GM12865 (cell line): ENCODE measurements at regions not wholly inside any gene's neighbourhood (a gene's known extent, or its start where the extent isn't known, plus 50 kb on each side); places are given as distances from the start of the nearest gene placed in this dataset.

Experiments used
- DNase-seq: peaks from one replicate; pipeline ENCODE4 v3.0.0; 2010; ENCODE audit warnings: low read depth
- H3K4me3 ChIP-seq: 2 replicates; pipeline ENCODE4 v1.5.1; 2011; ENCODE audit warnings: mild to moderate bottlenecking, low read depth, low read length, control low read depth
- TF ChIP-seq, protein P1 (sequence below): IDR thresholded peaks from 2 replicates; pipeline ENCODE4 v1.5.1; 2011; ENCODE audit warnings: low read length, control low read depth, low read depth, inconsistent platforms; ENCODE audit not compliant: insufficient read depth; ENCODE audit errors: missing control alignments

DNA sequence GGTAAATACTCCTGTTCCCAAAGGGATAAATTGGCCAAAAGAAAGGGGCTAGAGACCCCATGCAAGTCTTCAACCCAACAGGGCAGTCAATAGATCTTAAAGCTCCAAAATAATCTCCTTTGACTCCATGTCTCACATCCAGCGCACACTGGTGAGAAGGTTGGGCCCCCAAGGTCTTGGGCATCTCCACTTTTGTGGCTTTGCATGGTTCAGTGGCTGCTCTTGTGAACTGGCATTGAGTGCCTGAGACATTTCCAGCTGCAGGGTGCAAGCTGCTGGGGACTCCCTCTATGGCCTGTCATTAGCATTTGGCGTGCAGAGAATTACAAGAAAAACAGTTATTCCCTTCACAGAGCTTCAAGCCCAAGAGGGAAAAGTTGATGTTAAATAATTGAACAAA lies 224.7 kb downstream of the MTRR start:
- H3K4me3 ChIP-seq: no peak overlapping the region
- TF ChIP-seq, protein P1, sequence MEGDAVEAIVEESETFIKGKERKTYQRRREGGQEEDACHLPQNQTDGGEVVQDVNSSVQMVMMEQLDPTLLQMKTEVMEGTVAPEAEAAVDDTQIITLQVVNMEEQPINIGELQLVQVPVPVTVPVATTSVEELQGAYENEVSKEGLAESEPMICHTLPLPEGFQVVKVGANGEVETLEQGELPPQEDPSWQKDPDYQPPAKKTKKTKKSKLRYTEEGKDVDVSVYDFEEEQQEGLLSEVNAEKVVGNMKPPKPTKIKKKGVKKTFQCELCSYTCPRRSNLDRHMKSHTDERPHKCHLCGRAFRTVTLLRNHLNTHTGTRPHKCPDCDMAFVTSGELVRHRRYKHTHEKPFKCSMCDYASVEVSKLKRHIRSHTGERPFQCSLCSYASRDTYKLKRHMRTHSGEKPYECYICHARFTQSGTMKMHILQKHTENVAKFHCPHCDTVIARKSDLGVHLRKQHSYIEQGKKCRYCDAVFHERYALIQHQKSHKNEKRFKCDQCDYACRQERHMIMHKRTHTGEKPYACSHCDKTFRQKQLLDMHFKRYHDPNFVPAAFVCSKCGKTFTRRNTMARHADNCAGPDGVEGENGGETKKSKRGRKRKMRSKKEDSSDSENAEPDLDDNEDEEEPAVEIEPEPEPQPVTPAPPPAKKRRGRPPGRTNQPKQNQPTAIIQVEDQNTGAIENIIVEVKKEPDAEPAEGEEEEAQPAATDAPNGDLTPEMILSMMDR: no peak
- no peak for DNase-seq

DNA sequence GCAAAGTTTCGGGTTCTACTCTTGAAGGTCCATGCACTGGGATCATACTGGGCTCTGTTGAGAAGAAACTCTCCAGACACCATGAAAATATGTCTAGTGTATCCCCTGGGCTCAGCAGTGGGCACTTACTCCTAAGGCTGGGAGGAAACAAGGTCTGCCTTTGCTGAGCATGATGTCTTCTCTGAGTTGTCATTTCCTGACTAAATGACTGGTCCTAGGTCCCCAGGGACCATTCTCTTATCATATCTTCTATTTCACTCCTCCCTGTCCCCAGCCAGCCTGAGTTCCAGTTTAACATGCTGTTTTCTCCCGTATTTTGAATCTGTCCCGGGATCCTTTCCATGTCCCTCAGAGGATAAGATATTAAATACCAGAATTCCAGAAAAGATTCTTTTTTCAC lies 225.4 kb downstream of the MTRR start:
- DNase-seq: no peak
- no peak overlapping the region for H3K4me3 ChIP-seq
- TF ChIP-seq, protein P1: no peak

DNA sequence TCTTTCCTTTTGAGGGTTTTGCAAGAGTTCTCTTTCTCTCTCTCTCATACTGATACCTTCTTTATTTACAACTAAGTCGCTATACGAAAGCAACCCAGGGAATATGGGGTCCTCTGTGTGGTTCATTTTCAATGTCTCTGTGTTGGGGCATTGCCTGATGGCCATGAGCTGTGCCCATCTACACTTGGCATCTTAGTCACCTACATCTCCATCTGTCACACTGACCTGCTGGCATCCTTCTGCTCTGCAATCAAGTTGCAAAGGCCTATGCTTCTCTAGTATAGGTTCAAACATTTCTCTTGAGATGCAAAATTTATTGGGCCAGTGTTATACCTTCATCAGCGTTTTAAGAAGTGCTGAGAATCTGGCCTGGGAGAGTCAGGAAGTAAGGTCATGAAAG lies 228.2 kb downstream of the MTRR start:
- H3K4me3 ChIP-seq: no peak overlapping the region
- TF ChIP-seq, protein P1: no peak
- DNase-seq: no peak

DNA sequence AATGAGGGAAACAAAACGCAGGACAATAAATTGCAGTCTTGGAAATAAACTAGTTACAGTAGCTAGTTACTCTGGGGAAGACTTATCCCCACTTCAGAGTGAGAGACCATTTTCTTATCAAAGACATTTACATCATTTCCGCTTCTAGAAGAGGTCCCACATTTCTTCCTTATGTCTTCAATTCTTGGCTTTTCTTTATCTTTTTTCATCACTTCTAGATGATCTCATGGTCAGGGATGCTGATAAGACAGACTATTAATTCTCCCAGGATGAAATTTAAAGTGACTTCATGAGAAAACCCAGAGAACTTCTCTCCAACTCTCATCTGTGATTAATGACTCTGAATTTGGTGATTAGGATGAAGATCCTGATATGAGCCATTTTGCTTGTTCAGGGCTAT lies 229.1 kb downstream of the MTRR start:
- no peak overlapping the region for H3K4me3 ChIP-seq
- no peak for DNase-seq
- TF ChIP-seq, protein P1: no peak

DNA sequence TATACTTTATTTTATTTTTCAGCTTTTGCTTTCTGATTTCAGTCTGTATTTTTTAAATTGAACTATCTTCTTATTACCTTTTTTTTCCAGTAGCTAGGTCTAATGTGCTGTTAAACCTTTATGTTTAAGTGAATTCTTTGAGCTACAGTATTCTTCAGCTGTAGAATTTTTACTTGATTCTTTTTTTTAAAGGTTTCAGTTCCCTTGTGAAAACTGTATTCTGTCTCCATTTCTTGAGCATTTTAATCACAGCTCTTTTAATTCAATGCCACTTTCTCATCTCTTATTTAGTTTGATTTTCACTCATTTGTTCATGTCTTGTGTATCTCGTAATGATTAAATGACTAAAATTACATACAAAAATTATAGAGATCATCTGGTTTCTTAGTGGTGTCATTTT lies 233.8 kb downstream of the MTRR start:
- H3K4me3 ChIP-seq: no peak overlapping the region
- TF ChIP-seq, protein P1: no peak

DNA sequence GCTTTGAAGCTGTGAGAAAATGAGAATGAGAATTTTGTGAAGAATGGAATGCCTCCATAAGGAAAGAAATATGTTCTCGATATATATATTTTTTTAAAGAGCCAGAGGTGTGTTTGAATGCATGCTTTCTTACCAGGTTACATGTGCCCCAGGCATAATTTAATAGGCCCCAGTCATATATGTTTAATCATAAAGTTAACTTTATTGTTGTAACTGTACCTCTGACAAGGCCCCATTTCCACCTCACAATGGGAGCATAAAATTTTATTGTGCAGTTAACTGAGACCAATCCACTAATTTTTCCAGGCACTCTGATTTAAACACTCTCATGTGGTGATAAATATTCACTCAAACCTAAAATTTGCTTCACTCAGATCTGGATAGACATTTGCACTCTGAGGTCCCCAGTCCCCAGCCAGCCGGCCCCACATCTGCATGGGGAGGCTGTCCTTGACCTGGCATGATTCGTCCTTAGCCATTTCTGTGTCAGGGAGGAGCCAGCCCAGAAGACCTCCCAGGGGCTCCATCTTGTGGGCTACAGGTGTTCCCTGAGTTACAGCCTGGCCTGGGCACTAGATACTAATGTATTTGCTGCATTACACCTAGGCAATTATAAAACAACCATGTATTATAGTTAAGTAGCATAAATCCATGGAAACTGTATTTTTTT lies 245.8 kb downstream of the MTRR start:
- DNase-seq: no peak
- no peak overlapping the region for H3K4me3 ChIP-seq
- TF ChIP-seq, protein P1: no peak

More for the DNA sequence above, 233.8 kb downstream of the MTRR start:
- no peak for DNase-seq

DNA sequence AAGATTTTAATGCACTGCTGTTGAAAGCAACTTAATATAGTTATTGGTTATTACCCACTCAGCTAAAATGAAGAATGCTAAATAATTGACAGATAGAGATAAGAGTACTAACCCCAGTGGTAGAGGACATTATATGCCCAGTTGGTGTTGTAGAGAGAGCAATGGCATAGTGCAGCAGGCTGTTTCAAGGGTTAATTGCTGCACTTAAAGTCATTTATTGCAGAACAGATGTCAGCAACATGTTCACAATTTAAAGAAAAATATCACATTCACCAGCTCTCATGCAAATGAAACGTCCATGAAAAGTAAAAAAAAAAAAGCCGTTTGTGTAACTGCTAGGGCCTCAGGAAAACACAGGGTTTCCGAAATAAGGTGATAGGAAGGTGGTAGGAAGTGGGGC lies 254.6 kb downstream of the MTRR start:
- no peak overlapping the region for H3K4me3 ChIP-seq
- TF ChIP-seq, protein P1: no peak
- no peak for DNase-seq
